ENCODE measurements at regions not wholly inside any gene's neighbourhood (a gene's known extent, or its start where the extent isn't known, plus 50 kb on each side); places are given as distances from the start of the nearest gene placed in this dataset.

DNA sequence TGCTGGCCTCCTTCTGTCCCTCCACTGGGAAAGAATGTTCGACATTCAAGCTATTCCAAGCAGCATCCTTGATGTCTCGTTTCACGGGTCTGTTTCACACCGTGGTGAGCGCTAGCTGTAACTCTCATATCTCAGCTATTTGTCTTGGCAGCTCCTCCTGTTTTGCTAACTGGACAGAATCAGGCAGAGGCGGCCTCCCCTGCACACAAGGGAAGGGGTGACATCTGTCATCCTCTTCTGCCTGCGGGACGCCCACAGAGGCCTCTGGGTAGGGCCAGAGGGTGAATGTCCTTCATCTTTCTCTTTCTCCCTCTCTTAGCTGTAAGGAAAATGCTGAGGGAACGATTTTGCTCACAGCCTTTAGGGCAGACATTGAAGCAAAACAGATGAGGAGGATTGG lies 232.8 kb upstream of the GMDS start:
- no peaks in the 10 kb centered on the region for H3K27me3 ChIP-seq (replicated peaks in 1 of 7)
- peaks cover 0 to 5% (median 0%) of the 10 kb centered on the region in 6 donors for H3K4me1 ChIP-seq
- no peak for DNase-seq
- H3K36me3 ChIP-seq = no peaks in the 10 kb centered on the region
- 53 to 79% (median 74%) methylated on average over 9 of the region's 9 CpGs for WGBS, 5 donors
- H3K27ac ChIP-seq = no peak overlapping the region
- peaks cover 0 to 16% (median 12%) of the 10 kb centered on the region in 8 donors for H3K9me3 ChIP-seq
- H3K4me3 ChIP-seq = no peak overlapping the region
- intact Hi-C loops (cut with DNase I; ENCODE audit: low total_unique reads) = no loop called here
- TF ChIP-seq, protein P1, sequence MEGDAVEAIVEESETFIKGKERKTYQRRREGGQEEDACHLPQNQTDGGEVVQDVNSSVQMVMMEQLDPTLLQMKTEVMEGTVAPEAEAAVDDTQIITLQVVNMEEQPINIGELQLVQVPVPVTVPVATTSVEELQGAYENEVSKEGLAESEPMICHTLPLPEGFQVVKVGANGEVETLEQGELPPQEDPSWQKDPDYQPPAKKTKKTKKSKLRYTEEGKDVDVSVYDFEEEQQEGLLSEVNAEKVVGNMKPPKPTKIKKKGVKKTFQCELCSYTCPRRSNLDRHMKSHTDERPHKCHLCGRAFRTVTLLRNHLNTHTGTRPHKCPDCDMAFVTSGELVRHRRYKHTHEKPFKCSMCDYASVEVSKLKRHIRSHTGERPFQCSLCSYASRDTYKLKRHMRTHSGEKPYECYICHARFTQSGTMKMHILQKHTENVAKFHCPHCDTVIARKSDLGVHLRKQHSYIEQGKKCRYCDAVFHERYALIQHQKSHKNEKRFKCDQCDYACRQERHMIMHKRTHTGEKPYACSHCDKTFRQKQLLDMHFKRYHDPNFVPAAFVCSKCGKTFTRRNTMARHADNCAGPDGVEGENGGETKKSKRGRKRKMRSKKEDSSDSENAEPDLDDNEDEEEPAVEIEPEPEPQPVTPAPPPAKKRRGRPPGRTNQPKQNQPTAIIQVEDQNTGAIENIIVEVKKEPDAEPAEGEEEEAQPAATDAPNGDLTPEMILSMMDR (IDR thresholded peaks at IDR 0.05 in 8 of 11, conservative IDR thresholded peaks at IDR 0.05 in 3 of 11) = no peak
- TF ChIP-seq POLR2A (IDR thresholded peaks at IDR 0.05) (no peak), POLR2AphosphoS5 (IDR thresholded peaks at IDR 0.05) (no peak)

DNA sequence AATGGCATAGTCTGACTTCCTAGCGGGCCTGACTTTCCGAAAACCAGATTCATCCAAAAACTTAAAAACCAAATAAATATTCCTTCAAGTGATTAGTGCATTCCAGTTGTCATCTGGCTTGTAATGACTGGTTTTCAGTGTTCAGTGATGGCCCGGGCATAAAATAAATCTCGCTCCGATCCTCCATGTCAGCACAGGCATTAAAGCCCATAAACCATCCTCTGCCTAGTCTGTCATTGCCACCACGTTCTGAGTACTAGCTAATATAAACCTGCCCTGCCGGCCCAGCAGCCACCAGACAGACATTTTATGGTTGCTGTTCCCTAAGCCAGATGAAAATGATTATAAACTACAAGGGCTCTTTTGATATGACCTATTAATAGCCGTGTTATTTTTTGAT lies 232.3 kb upstream of the GMDS start:
- 82 to 87% (median 82%) methylated on average over 8 of the region's 8 CpGs for WGBS, 5 donors
- intact Hi-C loops (cut with DNase I; ENCODE audit: low total_unique reads) = no loop called here

GRCh38 chr6:2477250-2477649 lies 231.8 kb upstream of the GMDS start:
- H3K36me3 ChIP-seq = no peaks in the 10 kb centered on the region
- intact Hi-C loops (cut with DNase I; ENCODE audit: low total_unique reads) = no loop called here
- H3K4me1 ChIP-seq = peaks cover 0 to 5% (median 0%) of the 10 kb centered on the region in 6 donors
- H3K9me3 ChIP-seq = peaks cover 0 to 7% (median 3%) of the 10 kb centered on the region in 8 donors
- TF ChIP-seq POLR2AphosphoS5 (IDR thresholded peaks at IDR 0.05) (no peak), POLR2A (IDR thresholded peaks at IDR 0.05) (no peak)
- TF ChIP-seq, protein P1 (IDR thresholded peaks at IDR 0.05 in 8 of 11, conservative IDR thresholded peaks at IDR 0.05 in 3 of 11) = no peak
- WGBS, 5 donors = 90 to 97% (median 92%) methylated on average over 1 of the region's 1 CpG
- H3K27me3 ChIP-seq (replicated peaks in 1 of 7) = no peaks in the 10 kb centered on the region
- no peak overlapping the region for H3K4me3 ChIP-seq
- H3K27ac ChIP-seq = no peak overlapping the region
- no peak for DNase-seq

More for the DNA sequence above, 232.3 kb upstream of the GMDS start:
- Histone ChIP-seq H3K27me3 (replicated peaks in 1 of 7) (no peaks in the 10 kb centered on the region), H3K36me3 (no peaks in the 10 kb centered on the region), H3K4me3 (no peak overlapping the region), H3K4me1 (peaks cover 0 to 5% (median 0%) of the 10 kb centered on the region in 6 donors), H3K27ac (no peak overlapping the region), H3K9me3 (peaks cover 0 to 11% (median 7%) of the 10 kb centered on the region in 8 donors)
- TF ChIP-seq POLR2AphosphoS5 (IDR thresholded peaks at IDR 0.05) = no peak
- no peak for DNase-seq

GRCh38 chr6:2476376-2476775 lies 231.0 kb upstream of the GMDS start:
- TF ChIP-seq, protein P1 (IDR thresholded peaks at IDR 0.05 in 8 of 11, conservative IDR thresholded peaks at IDR 0.05 in 3 of 11) = no peak
- TF ChIP-seq POLR2A (IDR thresholded peaks at IDR 0.05) (no peak), POLR2AphosphoS5 (IDR thresholded peaks at IDR 0.05) (no peak)
- DNase-seq = no peak
- Histone ChIP-seq H3K36me3 (no peaks in the 10 kb centered on the region), H3K4me1 (peaks cover 0 to 5% (median 0%) of the 10 kb centered on the region in 6 donors), H3K27ac (no peak overlapping the region), H3K27me3 (replicated peaks in 1 of 7) (no peaks in the 10 kb centered on the region), H3K4me3 (no peak overlapping the region), H3K9me3 (no peaks in the 10 kb centered on the region)
- intact Hi-C loops (cut with DNase I; ENCODE audit: low total_unique reads) = no loop called here
- WGBS, 5 donors = 64 to 79% (median 74%) methylated on average over 4 of the region's 4 CpGs

GRCh38 chr6:2471472-2471871 lies 226.1 kb upstream of the GMDS start:
- no peaks in the 10 kb centered on the region for H3K4me1 ChIP-seq
- no peaks in the 10 kb centered on the region for H3K9me3 ChIP-seq
- no peaks in the 10 kb centered on the region for H3K36me3 ChIP-seq
- DNase-seq = no peak
- intact Hi-C loops (cut with DNase I; ENCODE audit: low total_unique reads) = no loop called here
- no peak overlapping the region for H3K27ac ChIP-seq
- TF ChIP-seq, protein P1 (IDR thresholded peaks at IDR 0.05 in 8 of 11, conservative IDR thresholded peaks at IDR 0.05 in 3 of 11) = no peak
- TF ChIP-seq POLR2AphosphoS5 (IDR thresholded peaks at IDR 0.05) (no peak), POLR2A (IDR thresholded peaks at IDR 0.05) (no peak)
- H3K27me3 ChIP-seq (replicated peaks in 1 of 7) = peaks cover 0 to 21% (median 0%) of the 10 kb centered on the region in 7 donors
- H3K4me3 ChIP-seq = no peak overlapping the region
- 82 to 90% (median 88%) methylated on average over 9 of the region's 9 CpGs for WGBS, 5 donors
